ENCODE measurements at regions not wholly inside any gene's neighbourhood (a gene's known extent, or its start where the extent isn't known, plus 50 kb on each side); places are given as distances from the start of the nearest gene placed in this dataset.

DNA sequence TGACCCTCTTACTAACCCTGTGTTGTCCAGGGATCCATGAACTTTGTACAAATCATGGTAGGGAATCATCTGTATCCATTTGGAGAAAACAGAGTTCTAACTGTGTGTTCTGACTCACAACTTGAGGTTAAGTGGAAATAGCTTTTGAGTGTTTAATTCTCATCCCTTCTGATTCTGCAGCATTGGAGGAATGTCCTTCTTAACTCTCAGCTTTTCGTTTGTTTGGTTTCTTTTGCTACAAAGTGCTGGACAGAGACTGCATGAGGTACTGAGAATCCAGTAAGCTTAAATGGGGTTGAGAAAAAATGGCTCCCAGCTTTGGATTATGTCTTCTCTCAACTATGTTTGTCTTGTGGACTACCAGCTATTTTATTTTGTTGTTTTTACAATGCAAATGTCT, 352.1 kb upstream of the KIF2B start:
- TF ChIP-seq JUND (IDR thresholded peaks at IDR 0.05) (no peak), CBX3 (IDR thresholded peaks at IDR 0.05; ENCODE audit: low read depth) (no peak), SIN3A (IDR thresholded peaks at IDR 0.05; ENCODE audit: low read depth) (no peak), POLR2AphosphoS5 (IDR thresholded peaks at IDR 0.05; ENCODE audit: low read depth, low read length) (no peak), EZH2 (IDR thresholded peaks at IDR 0.05) (no peak), POLR2A (IDR thresholded peaks at IDR 0.05; ENCODE audit: borderline replicate concordance, extremely low read depth, insufficient read depth, insufficient read length) (no peak), SP1 (IDR thresholded peaks at IDR 0.05; ENCODE audit: low read depth) (no peak), SRF (IDR thresholded peaks at IDR 0.05; ENCODE audit: low read depth) (no peak)
- TF ChIP-seq, protein P1, sequence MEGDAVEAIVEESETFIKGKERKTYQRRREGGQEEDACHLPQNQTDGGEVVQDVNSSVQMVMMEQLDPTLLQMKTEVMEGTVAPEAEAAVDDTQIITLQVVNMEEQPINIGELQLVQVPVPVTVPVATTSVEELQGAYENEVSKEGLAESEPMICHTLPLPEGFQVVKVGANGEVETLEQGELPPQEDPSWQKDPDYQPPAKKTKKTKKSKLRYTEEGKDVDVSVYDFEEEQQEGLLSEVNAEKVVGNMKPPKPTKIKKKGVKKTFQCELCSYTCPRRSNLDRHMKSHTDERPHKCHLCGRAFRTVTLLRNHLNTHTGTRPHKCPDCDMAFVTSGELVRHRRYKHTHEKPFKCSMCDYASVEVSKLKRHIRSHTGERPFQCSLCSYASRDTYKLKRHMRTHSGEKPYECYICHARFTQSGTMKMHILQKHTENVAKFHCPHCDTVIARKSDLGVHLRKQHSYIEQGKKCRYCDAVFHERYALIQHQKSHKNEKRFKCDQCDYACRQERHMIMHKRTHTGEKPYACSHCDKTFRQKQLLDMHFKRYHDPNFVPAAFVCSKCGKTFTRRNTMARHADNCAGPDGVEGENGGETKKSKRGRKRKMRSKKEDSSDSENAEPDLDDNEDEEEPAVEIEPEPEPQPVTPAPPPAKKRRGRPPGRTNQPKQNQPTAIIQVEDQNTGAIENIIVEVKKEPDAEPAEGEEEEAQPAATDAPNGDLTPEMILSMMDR (IDR thresholded peaks at IDR 0.05 in 2 of 3, conservative IDR thresholded peaks at IDR 0.05 in 1 of 3; ENCODE audit: borderline replicate concordance in 1 of 3, insufficient read depth in 1 of 3, low read depth in 2 of 3, low read length in 2 of 3): no peak
- TF ChIP-seq, protein P2, sequence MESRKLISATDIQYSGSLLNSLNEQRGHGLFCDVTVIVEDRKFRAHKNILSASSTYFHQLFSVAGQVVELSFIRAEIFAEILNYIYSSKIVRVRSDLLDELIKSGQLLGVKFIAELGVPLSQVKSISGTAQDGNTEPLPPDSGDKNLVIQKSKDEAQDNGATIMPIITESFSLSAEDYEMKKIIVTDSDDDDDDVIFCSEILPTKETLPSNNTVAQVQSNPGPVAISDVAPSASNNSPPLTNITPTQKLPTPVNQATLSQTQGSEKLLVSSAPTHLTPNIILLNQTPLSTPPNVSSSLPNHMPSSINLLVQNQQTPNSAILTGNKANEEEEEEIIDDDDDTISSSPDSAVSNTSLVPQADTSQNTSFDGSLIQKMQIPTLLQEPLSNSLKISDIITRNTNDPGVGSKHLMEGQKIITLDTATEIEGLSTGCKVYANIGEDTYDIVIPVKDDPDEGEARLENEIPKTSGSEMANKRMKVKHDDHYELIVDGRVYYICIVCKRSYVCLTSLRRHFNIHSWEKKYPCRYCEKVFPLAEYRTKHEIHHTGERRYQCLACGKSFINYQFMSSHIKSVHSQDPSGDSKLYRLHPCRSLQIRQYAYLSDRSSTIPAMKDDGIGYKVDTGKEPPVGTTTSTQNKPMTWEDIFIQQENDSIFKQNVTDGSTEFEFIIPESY (IDR thresholded peaks at IDR 0.05; ENCODE audit: extremely low read depth, insufficient replicate concordance, low read length): no peak

Measured in HCT116 (cell line).